T-cell (primary cell): ENCODE measurements at regions not wholly inside any gene's neighbourhood (a gene's known extent, or its start where the extent isn't known, plus 50 kb on each side); places are given as distances from the start of the nearest gene placed in this dataset.

Experiments
- ATAC-seq, 4 experiments: fragments of 200-7000 bp in 3 of 4; fragments of 150-1000 bp in 1 of 4; cut with Tn5 transposase; replicated peaks in 1 of 4; 1 replicate in 3 of 4; 2 replicates in 1 of 4; pipeline ENCODE4 v1.10.0; 2021; ENCODE audit warnings: moderate library complexity in 3 of 4, mild to moderate bottlenecking in 2 of 4, moderate number of reproducible peaks in 1 of 4
- CTCF ChIA-PET, 2 donors: fragments of 300-600 bp; sonication (Branson Sonifier 250); formaldehyde crosslinking; loops; one replicate each; lab custom pipeline; 2022; ENCODE audit warnings: antibody characterized with exemption in 2 of 2; lab: Charles Lee
- POLR2A ChIA-PET, 2 donors: fragments of 300-600 bp; sonication (Branson Sonifier 250); formaldehyde crosslinking; loops; one replicate each; lab custom pipeline; 2022; ENCODE audit warnings: antibody characterized with exemption in 2 of 2; lab: Charles Lee
- DNase-seq, 35 experiments: peaks; one replicate each; pipeline versions ENCODE4 v3.0.0 to v3.0.0-alpha.2; 2013 to 2023
- H3K27ac ChIP-seq: one replicate; pipeline ENCODE4 v1.5.1; 2013; ENCODE audit warnings: low read length
- H3K27me3 ChIP-seq, 2 experiments: replicated peaks in 1 of 2; 1 replicate in 1 of 2; 2 replicates in 1 of 2; pipeline versions ENCODE4 v1.6.1 to v1.7.0; 2013; ENCODE audit warnings: low read length in 1 of 2, mixed read lengths in 1 of 2; ENCODE audit not compliant: control insufficient read depth in 2 of 2, insufficient read depth in 2 of 2; ENCODE audit errors: extremely low read depth in 1 of 2
- H3K36me3 ChIP-seq, 2 donors: 1 replicate in 1 of 2; 2 replicates in 1 of 2; pipeline versions ENCODE4 v1.6.1 to v1.7.0; 2013; ENCODE audit warnings: low read length in 1 of 2; ENCODE audit not compliant: control insufficient read depth in 2 of 2, insufficient read depth in 1 of 2; ENCODE audit errors: extremely low read depth in 1 of 2
- H3K4me1 ChIP-seq, 2 experiments: 1 replicate in 1 of 2; 2 replicates in 1 of 2; pipeline versions ENCODE4 v1.6.1 to v1.7.0; 2013; ENCODE audit warnings: low read length in 2 of 2, mixed read lengths in 1 of 2; ENCODE audit not compliant: insufficient read depth in 2 of 2, control insufficient read depth in 1 of 2; ENCODE audit errors: extremely low read depth in 1 of 2
- H3K4me3 ChIP-seq, 2 donors: 1 replicate in 1 of 2; 2 replicates in 1 of 2; pipeline versions ENCODE4 v1.5.1 to v1.7.0; 2013; ENCODE audit warnings: mild to moderate bottlenecking in 2 of 2, low read length in 1 of 2, moderate library complexity in 1 of 2; ENCODE audit not compliant: control insufficient read depth in 1 of 2; ENCODE audit errors: extremely low read depth in 1 of 2
- H3K9me3 ChIP-seq: 2 replicates; pipeline ENCODE4 v1.7.0; 2013
- H3K27ac Mint-ChIP-seq, 2 donors: one replicate each; pipeline ENCODE4 v1.8.0; 2020 to 2021; ENCODE audit warnings: mild to moderate bottlenecking in 2 of 2, mixed read lengths in 2 of 2
- H3K27me3 Mint-ChIP-seq, 2 donors: one replicate each; pipeline ENCODE4 v1.8.0; 2021 to 2022; ENCODE audit warnings: mixed read lengths in 2 of 2
- H3K36me3 Mint-ChIP-seq: one replicate; pipeline ENCODE4 v1.8.0; 2021; ENCODE audit warnings: mixed read lengths
- H3K4me1 Mint-ChIP-seq, 3 donors: one replicate each; pipeline ENCODE4 v1.8.0; 2020 to 2022; ENCODE audit warnings: mixed read lengths in 3 of 3, mild to moderate bottlenecking in 1 of 3
- H3K4me3 Mint-ChIP-seq, 3 donors: one replicate each; pipeline ENCODE4 v1.8.0; 2020 to 2022; ENCODE audit warnings: mild to moderate bottlenecking in 3 of 3, mixed read lengths in 3 of 3, moderate library complexity in 3 of 3
- H3K9me3 Mint-ChIP-seq, 3 donors: one replicate each; pipeline ENCODE4 v1.8.0; 2020 to 2022; ENCODE audit warnings: mixed read lengths in 3 of 3
- WGBS: methylation state at CpG from one replicate; pipeline ENCODE4 v1.1.5; 2013; ENCODE audit warnings: missing lambda C conversion rate; ENCODE audit not compliant: insufficient coverage; 5-methylcytosine and 5-hydroxymethylcytosine counted together

- Mint-ChIP-seq H3K36me3 (no peaks in the 10 kb centered on the region), H3K27me3 (no peaks in the 10 kb centered on the region), H3K27ac (no peak overlapping the region), H3K4me3 (no peak overlapping the region), H3K9me3 (no peaks in the 10 kb centered on the region), H3K4me1 (no peaks in the 10 kb centered on the region)
- ATAC-seq = no peak
- POLR2A ChIA-PET = interaction anchor here in 1 of 2 donors (0.6 kb wide), 1 partner anchor 94 kb away, joined by 3 read pairs; no protein-coding TSS in a partner anchor
- H3K27ac ChIP-seq = no peak overlapping the region
- H3K36me3 ChIP-seq = no peaks in the 10 kb centered on the region
- H3K4me3 ChIP-seq = no peak overlapping the region
- no peaks in the 10 kb centered on the region for H3K4me1 ChIP-seq
- no peaks in the 10 kb centered on the region for H3K9me3 ChIP-seq
- peaks cover 0 to 3% of the 10 kb centered on the region in 2 experiments for H3K27me3 ChIP-seq
- CTCF ChIA-PET = interaction anchor here in 1 of 2 donors (0.6 kb wide), 1 partner anchor 16 kb away, joined by 4 read pairs; no protein-coding TSS in a partner anchor
- no peak for DNase-seq
Observed at GRCh38 chr5:109981979-109982378, 292.3 kb downstream of the MAN2A1 start.

- WGBS = no CpG with 5 or more reads among the region's 3 CpGs
Observed at GRCh38 chr5:109982966-109983534, 293.3 kb downstream of the MAN2A1 start.

GRCh38 chr5:109986726-109987125, 297.0 kb downstream of the MAN2A1 start:
- Histone ChIP-seq H3K9me3 (no peaks in the 10 kb centered on the region), H3K27me3 (peaks cover 0 to 3% of the 10 kb centered on the region in 2 experiments), H3K4me1 (no peaks in the 10 kb centered on the region), H3K4me3 (no peak overlapping the region), H3K27ac (no peak overlapping the region), H3K36me3 (no peaks in the 10 kb centered on the region)
- Mint-ChIP-seq H3K9me3 (no peaks in the 10 kb centered on the region), H3K4me3 (no peak overlapping the region), H3K27me3 (no peaks in the 10 kb centered on the region), H3K4me1 (no peaks in the 10 kb centered on the region), H3K27ac (no peak overlapping the region), H3K36me3 (no peaks in the 10 kb centered on the region)
- CTCF ChIA-PET = no interaction called here
- DNase-seq = no peak
- POLR2A ChIA-PET = no interaction called here
- WGBS = no CpG with 5 or more reads among the region's 2 CpGs
- no peak for ATAC-seq

More at GRCh38 chr5:109982966-109983534, 293.3 kb downstream of the MAN2A1 start:
- H3K4me1 Mint-ChIP-seq = no peaks in the 10 kb centered on the region
- no peak overlapping the region for H3K27ac Mint-ChIP-seq
- ATAC-seq = no peak
- no peaks in the 10 kb centered on the region for H3K9me3 Mint-ChIP-seq
- no peak overlapping the region for H3K27ac ChIP-seq
- ChIA-PET POLR2A (no interaction called here), CTCF (interaction anchor here in 1 of 2 donors (0.6 kb wide), 1 partner anchor 770 kb away, joined by 3 read pairs; no protein-coding TSS in a partner anchor)
- no peaks in the 10 kb centered on the region for H3K9me3 ChIP-seq
- H3K4me1 ChIP-seq = no peaks in the 10 kb centered on the region
- H3K36me3 ChIP-seq = no peaks in the 10 kb centered on the region
- no peaks in the 10 kb centered on the region for H3K27me3 Mint-ChIP-seq
- H3K4me3 Mint-ChIP-seq = no peak overlapping the region
- no peak overlapping the region for H3K4me3 ChIP-seq
- H3K36me3 Mint-ChIP-seq = no peaks in the 10 kb centered on the region
- H3K27me3 ChIP-seq = peaks cover 0 to 3% of the 10 kb centered on the region in 2 experiments
- DNase-seq = no peak

GRCh38 chr5:109987355-109987754, 297.6 kb downstream of the MAN2A1 start:
- no peak overlapping the region for H3K4me3 ChIP-seq
- peaks cover 0 to 2% of the 10 kb centered on the region in 2 experiments for H3K27me3 ChIP-seq
- H3K27me3 Mint-ChIP-seq = no peaks in the 10 kb centered on the region
- DNase-seq = no peak
- H3K4me1 Mint-ChIP-seq = no peaks in the 10 kb centered on the region
- no peaks in the 10 kb centered on the region for H3K9me3 Mint-ChIP-seq
- H3K27ac Mint-ChIP-seq = no peak overlapping the region
- no peak overlapping the region for H3K4me3 Mint-ChIP-seq
- no peaks in the 10 kb centered on the region for H3K36me3 ChIP-seq
- ATAC-seq = no peak
- POLR2A ChIA-PET = no interaction called here
- H3K27ac ChIP-seq = no peak overlapping the region
- H3K36me3 Mint-ChIP-seq = no peaks in the 10 kb centered on the region
- no peaks in the 10 kb centered on the region for H3K4me1 ChIP-seq
- WGBS = no CpG with 5 or more reads among the region's 1 CpG
- no peaks in the 10 kb centered on the region for H3K9me3 ChIP-seq
- CTCF ChIA-PET = no interaction called here

- DNase-seq = no peak
- no peaks in the 10 kb centered on the region for H3K36me3 Mint-ChIP-seq
- no peak overlapping the region for H3K27ac Mint-ChIP-seq
- no peak overlapping the region for H3K4me3 Mint-ChIP-seq
- Histone ChIP-seq H3K4me1 (no peaks in the 10 kb centered on the region), H3K27me3 (no peaks in the 10 kb centered on the region), H3K27ac (no peak overlapping the region), H3K36me3 (no peaks in the 10 kb centered on the region), H3K9me3 (no peaks in the 10 kb centered on the region), H3K4me3 (no peak overlapping the region)
- WGBS = no CpG with 5 or more reads among the region's 2 CpGs
- ChIA-PET CTCF (no interaction called here), POLR2A (no interaction called here)
- no peaks in the 10 kb centered on the region for H3K4me1 Mint-ChIP-seq
- no peak for ATAC-seq
- no peaks in the 10 kb centered on the region for H3K9me3 Mint-ChIP-seq
- H3K27me3 Mint-ChIP-seq = no peaks in the 10 kb centered on the region
Observed at GRCh38 chr5:109987970-109988369, 298.2 kb downstream of the MAN2A1 start.

GRCh38 chr5:109989161-109989560, 299.4 kb downstream of the MAN2A1 start:
- Histone ChIP-seq H3K27me3 (no peaks in the 10 kb centered on the region), H3K4me3 (no peak overlapping the region), H3K27ac (no peak overlapping the region), H3K36me3 (no peaks in the 10 kb centered on the region), H3K4me1 (no peaks in the 10 kb centered on the region), H3K9me3 (no peaks in the 10 kb centered on the region)
- no peak overlapping the region for H3K4me3 Mint-ChIP-seq
- POLR2A ChIA-PET = no interaction called here
- no peaks in the 10 kb centered on the region for H3K4me1 Mint-ChIP-seq
- CTCF ChIA-PET = no interaction called here
- no peak overlapping the region for H3K27ac Mint-ChIP-seq
- WGBS = 87% methylated on average over 3 of the region's 7 CpGs
- no peak for ATAC-seq
- DNase-seq = no peak
- H3K36me3 Mint-ChIP-seq = no peaks in the 10 kb centered on the region
- no peaks in the 10 kb centered on the region for H3K27me3 Mint-ChIP-seq
- H3K9me3 Mint-ChIP-seq = no peaks in the 10 kb centered on the region
